ENCODE measurements at regions not wholly inside any gene's neighbourhood (a gene's known extent, or its start where the extent isn't known, plus 50 kb on each side); places are given as distances from the start of the nearest gene placed in this dataset.

DNA sequence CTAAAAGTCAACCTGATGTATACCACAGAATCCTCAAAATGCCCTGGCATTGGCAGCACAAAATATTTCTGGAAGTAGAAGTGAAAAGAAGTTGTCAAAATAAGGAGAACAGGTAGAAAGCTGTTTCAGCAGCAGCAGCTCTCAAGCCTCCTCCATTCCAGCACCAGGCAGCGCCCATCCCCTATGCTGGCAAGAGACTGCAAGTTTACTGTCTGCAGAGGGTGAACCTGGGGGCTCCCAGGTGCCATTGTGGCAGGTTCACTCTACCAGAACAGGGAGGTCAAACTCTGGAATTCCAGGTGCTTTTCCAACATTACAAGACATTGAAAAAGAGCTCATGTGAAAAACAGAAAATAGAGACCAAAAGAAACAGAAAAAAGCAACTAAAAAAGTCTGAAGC lies 128.8 kb upstream of the CTTNBP2NL start:
- DNase-seq: no peak

DNA sequence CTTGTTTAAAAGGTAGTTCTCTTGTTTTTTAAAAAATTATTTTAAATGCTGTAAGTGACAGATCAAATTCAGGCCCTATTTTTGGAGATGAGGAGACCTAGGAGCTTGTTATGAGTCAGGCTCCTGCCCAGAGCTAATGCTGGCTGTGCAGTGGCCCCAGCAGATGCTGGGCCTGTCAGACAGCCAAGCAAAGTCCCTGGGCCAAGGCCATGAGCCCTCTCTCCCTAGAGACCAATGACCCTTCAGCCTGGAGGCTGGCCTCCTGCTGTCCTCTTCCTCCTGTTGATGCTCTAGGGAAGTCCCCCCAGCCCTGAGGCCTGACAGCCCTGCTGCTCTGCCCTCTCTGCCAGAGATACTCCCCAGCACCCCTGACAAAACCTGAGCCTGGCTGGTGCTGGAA lies 128.1 kb upstream of the CTTNBP2NL start:
- no peak for DNase-seq

DNA sequence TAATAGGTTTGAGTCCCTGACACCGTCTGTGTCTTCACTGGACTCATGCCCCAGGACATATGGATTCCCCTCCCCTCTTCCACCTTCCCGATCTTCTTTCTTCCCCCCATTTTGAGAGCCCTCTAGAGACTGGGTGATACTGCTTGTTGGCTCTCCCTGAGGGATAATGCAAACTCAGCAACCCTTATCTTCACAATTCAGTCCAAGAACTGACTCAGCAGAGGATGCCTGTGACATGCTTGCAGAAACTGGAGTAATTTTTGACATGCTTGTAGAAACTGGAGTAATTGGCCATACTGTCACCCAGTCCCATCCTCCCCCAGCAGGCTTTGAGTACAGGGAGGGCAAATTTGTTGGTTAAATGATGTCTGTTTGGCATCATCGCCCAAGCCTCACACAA lies 127.6 kb upstream of the CTTNBP2NL start:
- no peak for DNase-seq

DNA sequence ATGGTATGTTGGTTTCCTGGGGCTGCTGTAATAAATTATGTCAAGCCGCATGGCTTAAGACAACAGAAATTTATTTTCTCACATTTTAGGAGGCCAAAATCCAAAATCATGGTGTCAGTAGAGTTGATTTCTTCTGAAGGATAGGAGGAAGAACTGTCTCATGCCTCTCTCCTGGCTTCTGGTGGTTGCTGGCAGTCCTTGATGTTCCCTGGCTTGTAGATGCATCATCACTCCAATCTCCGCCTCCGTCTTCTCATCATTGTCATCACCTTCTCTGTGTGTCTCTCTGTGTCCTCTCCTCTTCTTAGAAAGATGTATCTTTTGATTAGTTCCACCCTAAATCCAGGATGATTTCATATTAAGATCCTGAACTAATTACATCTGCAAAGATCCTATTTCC lies 124.7 kb upstream of the CTTNBP2NL start:
- no peak for DNase-seq

DNA sequence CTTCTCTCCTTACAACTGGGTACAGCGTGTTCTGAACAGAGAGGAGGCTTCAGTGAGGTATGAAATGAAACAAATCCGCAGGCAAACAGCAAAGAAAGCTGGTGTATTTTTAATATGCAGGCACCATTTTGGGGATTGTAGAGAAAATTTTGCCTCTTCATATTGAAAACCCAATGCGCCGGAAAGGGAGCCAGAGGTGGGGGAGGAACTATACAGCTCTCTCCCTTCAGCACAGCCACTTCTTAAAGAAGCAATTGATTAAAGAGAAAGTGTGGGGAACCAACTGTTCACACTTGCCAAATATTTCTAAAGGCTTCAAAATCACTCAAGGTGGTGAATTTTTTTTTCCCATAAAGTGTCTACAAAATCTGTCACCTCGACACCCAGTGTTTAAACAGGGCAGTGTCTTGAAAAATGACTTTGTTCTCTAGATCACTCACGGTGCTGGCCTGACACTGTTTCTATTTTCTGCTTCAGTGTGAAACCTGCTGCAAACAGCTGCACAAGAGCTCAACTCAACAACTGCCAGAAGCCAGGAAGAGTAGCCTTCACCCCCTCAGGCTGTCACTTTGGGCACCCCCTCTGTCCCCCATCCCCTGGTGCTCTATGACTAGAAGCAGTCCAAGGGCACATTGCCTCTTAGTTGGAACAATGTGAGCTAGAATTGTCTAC lies 123.8 kb upstream of the CTTNBP2NL start:
- no peak for DNase-seq

DNA sequence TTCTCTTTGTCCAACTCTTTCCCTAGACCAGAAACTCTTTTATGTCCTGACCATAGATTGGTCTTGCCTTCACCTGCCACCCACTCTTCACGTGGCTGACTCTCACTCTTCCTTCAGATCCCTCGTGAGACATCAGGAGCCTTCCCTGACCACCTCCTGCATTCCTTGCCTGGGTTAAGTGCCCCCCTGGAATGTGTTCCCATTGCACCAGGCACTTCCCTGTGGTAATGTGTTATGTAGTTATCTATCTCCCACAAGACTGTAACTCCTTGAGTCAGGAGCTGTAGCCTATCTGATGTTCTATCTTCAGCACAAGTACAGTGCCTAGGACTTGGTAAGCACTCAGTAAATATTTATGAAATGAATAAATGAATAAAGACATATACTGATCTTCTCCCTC lies 111.2 kb upstream of the CTTNBP2NL start:
- DNase-seq: no peak

DNA sequence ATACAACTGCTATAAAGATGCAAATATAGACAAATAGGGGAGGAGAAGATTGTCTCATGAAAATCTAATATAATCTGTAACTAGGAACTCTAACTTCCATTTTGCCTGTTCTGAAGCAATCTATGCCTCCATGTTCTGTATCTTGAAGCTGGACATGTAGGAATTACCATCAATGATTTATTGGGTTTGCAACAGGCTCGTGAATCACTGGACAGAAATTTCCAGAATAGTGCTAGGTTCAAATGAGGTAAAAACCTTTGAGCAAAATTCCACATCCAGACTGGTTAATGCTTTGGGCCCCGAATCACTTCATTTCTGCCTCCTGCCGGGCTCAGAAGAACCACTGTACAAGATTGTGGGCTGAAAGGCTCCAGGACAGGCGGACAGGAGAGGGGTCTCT lies 110.7 kb upstream of the CTTNBP2NL start:
- no peak for DNase-seq

DNA sequence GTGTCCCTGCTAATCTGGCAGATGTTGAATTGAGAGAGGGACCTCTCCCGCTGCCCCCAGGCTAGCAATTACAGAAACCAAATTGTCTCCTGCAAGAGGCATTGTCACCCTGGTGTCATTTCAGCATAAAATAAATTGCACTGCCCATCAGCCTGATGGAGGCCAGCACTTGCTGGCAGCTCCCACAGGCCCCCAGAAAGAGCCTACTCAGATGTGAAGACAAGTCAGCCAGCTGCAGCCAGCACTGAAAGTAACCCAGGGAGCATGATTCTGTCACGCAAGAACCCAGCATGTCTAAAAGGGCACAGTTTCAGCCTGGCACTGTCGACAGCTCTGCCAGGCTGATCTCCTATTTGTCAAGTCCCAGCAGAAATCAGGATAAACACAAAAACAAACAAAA lies 110.3 kb upstream of the CTTNBP2NL start:
- DNase-seq: no peak

DNA sequence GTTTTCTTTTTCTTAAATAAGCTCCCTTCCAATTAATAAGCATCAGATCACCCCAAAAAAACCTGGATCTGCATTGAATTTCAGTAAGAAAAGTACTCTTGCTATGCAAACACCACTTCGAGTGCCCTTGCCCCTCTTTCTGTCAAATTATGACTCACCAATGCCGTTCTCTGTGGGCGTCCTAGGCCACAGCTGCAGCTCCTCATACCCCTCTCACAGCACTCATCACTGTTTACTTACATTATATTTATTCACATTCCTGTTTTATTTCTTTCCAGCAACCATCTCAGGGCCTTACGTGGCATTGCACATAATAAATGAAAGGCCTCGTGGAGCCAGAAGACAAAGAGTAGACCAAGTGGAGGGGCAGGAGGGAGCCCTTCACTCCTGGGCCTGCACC lies 99.1 kb upstream of the CTTNBP2NL start:
- DNase-seq: no peak

DNA sequence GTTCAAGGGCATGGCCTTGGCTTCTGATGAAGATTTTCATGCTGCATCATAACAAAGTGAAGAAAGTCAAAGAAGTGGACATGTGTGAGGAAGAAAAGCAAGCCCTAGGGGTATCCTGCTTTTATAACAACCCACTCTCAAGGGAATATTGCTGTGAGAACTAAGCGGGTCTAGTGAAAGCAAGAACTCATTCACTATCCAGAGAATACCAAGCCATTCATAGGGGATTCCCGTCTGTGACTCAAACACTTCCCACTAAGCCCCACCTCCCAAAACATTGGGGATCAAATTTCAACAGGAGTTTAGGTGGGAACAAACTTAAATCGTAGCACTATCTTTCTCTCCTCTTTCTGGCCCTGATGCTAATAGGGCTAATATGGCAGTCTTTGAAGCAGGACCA lies 98.5 kb upstream of the CTTNBP2NL start:
- no peak for DNase-seq

DNA sequence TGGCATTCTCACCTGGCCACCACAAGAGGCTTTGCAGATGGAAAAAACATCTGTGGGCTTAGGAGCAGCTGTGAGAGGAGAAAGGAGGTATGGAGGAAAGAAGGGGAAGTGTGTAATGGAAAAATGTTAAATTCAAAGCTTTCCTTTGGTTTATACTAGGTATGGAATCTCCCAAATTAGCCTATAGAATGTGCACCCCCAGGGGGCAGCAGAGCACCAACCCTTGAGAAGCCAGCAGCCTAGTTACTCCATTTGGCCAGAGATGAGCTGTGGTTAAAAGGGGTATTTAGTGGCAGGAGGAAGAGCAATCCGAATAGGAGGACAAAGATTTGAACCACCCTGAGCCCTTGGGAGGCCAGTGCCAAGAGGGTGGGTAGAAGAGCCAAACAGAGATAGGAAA lies 97.5 kb upstream of the CTTNBP2NL start:
- DNase-seq: peak in 1 of 2 experiments; percentile 79

DNA sequence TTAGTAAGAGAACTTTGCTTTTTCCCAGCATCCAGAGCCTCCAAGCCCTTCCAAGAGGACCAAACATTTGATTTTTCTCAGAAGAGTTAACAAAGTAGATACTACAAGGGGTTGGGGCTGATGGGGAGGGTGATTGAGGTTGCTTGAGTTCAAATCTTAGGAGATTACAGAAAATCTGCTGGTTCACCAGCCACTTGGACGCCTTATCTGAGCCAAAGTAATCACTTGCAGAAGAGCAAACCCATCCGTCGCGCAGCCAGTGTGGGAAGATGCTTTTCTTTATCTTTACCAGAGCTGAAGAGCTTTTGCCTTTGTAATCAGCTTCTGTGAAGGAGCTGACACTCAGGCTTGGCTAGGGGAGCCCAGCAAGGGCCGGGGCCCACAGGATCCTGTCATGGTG lies 91.9 kb upstream of the CTTNBP2NL start:
- no peak for DNase-seq

DNA sequence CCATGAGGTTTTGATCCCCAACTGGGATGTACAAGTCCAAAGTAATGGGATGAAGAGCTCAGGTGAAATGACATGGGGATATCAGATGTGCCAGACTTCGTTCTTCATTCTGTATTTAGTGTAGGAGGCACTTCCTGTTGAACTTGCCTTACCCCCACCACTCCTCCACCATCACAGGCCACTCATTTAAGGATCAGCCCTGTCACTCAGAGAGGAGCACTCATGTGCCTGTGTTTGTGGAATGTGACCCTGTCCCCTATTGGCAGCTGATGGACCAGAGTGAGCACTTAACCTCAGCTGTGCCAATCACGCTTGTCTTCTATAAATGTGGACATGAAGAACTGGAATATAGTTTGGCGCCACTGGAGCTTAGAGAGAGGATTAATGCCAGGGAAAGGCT lies 91.4 kb upstream of the CTTNBP2NL start:
- no peak for DNase-seq

DNA sequence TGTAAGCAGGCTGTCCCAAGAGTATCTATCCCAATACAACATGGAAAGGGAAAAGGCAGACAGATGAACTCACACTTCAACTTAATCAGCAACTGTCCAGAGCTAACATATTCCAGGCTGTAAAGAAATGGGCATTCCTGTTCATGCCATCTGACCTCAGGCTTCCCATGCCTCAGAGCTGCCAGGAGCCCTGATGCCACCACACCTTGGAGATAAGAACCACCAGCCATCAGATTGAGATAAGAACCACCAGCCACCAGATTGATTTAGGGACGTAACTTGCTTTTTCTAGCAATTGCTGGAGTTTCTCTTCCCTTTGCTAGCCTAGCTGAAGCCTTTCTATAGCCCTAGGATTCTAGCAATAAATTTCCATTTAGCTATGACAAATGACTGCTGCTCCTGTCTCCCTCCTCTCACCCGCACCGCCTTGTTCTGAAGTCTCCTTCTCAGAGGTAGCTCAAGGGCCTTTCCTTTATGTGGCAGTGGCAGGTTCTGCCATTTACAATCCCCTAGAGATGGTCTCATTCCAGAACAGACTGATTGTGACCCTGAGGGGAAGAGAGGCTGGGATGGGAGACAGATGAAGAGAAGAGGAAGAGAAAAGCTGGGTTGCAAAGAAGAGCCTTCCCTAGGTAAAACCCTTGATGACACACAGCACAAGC lies 88.0 kb upstream of the CTTNBP2NL start:
- DNase-seq: no peak

DNA sequence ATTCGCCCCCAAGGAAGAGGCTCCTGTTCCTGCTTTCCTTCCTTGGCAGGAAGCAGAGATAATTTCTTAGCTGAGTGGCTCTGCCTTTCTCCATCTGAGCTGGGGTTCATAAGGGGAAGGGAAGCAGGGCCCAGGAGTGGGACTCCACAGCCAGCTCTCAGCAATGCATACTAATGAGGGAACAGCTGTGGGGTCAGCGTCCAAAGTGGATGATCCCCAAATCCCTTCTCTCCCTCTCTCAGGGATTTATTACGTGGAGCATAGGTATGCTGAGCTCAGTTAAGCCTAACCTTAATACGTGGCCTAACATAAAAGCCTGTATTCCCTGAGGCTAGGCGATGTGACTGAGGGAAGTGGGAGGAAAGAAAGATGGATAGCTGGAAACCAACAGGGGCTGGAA lies 87.3 kb upstream of the CTTNBP2NL start:
- DNase-seq: no peak

DNA sequence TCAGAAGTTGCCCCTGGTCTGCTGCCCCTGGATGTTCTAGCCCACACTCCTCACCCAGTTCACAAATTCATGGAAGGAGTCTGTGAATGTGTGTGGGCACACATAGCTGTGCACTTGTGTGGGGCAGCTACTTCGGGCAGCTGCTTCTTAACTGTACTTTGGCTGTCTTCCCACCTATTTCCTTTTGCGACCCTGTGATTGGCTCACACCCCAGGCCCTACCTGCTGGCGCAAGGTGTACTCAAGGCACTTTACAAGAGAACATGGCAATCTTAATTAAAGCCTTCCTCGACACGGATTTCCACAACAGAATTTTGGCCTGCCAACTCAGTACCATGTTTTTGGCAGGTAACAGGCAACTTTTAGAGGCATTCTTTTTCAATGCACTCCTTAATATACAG lies 86.5 kb upstream of the CTTNBP2NL start:
- no peak for DNase-seq

DNA sequence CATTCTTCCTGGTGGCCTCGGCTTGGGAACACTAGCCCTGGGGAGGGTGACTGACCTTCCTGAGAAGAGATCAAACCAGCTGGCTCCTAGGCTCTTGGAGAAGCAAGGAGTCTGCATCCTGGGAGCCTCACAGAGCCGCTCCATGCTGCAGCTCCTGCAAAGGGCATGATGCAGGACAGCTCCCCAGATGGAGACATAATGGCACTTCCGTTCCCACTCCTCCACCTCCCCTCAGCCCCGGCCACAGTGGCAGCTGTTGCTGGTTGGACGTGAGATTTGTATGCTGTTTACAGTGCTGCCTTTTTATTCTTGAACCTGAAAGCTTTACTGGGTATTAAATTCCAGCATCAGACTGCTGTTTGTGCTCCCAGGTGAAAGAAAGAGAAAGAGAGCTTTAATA lies 83.7 kb upstream of the CTTNBP2NL start:
- no peak for DNase-seq

DNA sequence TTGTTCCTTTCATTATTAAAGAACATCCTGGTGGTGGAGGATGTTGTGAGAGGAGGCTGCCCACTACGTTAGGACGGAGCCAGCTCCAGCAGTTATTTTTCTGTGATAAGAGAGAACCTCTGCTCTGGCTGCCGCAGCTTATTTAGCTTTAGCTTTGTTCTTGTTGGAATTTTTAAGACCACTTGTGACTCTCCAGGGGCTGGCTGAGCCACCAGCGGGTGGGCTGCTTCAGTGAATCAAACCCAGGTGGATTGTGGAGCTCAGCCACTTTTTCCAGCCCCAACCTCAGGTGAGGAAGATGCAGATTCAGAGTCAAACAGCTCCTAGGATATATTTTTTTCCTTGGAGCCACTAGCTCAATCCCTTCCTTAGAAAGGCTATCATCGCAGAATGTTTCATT lies 83.1 kb upstream of the CTTNBP2NL start:
- DNase-seq: no peak

DNA sequence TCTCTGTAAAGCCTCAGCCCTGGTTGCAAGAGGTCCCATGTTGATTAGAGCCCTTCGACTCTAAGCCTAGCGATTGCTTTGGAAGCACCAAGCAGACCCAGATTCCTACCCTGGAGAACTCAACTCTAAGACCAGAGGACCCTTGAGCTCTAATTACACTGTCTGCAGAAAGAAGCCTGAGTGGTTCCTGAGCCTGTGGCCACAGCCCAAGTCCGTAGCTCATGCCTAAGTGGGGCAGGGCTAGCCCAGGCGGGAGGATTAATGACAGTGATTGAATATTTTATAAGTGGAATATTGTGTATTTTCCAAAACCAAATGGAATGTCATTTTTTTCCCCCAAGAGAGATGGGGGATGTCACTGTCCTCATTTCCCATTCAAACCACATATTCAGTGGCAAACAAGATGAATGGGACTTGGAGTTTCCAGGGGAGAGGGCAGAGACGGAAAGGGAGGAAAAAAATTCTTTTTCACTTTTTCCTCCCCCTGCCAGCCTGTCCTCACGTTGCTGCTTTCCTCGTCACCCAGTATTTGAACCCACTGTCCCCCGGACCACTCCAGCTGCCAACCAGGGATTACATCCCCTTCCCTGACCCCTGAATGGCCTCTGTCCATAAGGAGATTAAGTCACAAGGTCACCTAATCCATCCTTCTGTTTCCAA lies 79.6 kb upstream of the CTTNBP2NL start:
- no peak for DNase-seq

DNA sequence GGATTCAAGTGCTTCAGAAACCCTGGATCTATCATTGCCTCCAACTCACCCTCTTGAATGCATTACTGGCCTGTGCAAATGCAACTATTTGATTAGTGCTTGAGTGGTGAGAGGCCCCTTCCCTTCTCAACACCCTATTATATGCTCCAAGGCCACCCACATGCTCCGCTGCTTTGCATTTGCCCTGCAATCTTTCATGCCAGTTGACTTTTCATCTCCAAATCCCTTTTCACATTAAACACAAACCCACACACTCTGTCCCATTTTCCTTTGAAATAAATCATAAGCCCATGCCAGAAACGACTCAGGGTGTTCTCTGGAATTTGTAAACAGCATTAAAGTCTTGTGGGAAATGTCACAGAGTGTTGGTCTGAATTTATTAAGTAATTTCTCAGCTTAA lies 78.9 kb upstream of the CTTNBP2NL start:
- DNase-seq: peak in 1 of 2 experiments; percentile 22

DNA sequence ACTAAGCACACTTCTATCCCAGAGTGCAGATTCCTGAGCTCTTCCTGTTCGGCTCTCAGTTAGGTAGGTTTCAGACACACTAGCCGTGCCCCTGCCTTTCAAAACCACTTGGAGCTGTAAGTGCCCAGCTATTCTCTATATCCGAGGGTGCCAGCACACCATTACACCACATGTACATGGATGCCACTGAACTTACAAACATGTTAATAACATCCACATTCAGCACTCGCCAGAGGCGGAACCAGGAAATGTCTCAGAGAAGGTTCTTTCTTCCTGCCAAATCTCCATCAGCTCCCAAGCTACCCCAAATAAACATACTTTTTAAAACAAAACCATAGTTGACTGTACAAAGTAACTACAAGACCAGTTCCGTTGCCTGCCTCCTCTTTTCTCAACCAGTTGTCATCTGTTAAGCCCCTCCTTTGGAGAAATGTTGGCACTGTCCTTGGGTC lies 78.4 kb upstream of the CTTNBP2NL start:
- DNase-seq: no peak

DNA sequence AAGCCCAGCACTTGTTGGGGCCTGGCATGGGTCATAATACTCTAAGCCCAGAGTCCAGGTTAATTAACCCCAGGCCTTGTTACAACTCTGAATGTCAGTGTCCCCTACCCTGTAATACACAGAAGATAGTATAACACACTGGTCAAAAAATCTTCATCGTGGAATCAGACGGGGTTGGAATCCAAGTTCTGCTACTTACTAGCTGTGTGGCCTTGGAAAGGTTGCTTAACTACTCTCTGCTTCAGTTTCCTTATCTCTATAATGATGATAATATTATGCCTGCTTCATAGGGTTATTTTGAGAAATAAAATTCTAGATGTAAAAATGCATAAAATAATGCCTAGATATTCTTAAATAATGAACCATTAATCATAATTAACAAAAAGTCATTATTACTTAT lies 77.8 kb upstream of the CTTNBP2NL start:
- DNase-seq: no peak

DNA sequence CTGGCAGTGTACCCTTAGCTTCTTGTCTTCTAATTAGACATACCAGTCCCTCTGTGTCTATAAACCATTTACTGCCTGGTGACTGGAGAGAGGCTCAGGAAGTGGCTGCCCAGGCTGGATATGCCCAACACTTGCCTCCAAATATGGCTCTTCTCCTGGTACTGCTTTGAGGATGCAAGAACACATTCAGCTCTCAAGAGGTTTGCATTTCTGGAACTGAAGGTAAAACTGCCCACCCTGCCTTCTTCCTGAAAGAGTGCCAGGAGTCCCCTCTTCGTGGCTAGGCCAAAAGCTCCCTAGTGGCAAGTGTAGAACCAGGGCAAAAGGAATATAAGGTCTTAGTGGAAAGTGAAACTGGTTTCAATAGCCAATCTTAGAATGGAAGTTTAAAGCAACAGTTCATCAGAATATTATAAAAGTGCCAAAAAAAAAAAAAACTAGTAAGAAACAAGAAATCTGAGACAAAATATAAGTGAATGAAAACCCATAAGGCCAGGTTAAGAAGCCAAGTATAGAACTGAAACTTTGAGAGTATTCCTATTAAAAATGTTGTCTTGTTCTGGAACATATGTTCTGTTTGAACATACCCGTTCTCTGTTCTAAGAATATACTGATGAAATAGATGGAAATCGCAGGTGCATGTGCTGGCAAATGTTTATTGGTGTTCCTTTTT lies 77.2 kb upstream of the CTTNBP2NL start:
- DNase-seq: no peak

Data from NCI-H526 (cell line).